K562 (cell line): ENCODE measurements at regions not wholly inside any gene's neighbourhood (a gene's known extent, or its start where the extent isn't known, plus 50 kb on each side); places are given as distances from the start of the nearest gene placed in this dataset.

ENCODE experiments used
- CREB3 ChIP-seq: fragments of 450-650 bp; conservative IDR thresholded peaks from 2 replicates; pipeline ENCODE4 v1.6.1; 2016; ENCODE audit warnings: missing genetic modification characterization, low read depth, mild to moderate bottlenecking, missing compliant biosample characterization, moderate library complexity
- JUND ChIP-seq, 2 experiments: IDR thresholded peaks; 2 replicates in 1 of 2; 3 replicates in 1 of 2; pipeline ENCODE4 v1.6.1; 2011; ENCODE audit warnings: borderline replicate concordance in 2 of 2, low read depth in 2 of 2, low read length in 2 of 2, improper control_type of control experiment in 1 of 2, missing biosample characterization in 1 of 2, missing genetic modification characterization in 1 of 2, missing genetic modification reagents in 1 of 2
- NFE2 ChIP-seq: IDR thresholded peaks from 2 replicates; pipeline ENCODE4 v1.6.1; 2014; ENCODE audit warnings: antibody characterized with exemption, low read depth
- PKNOX1 ChIP-seq: fragments of 450-650 bp; IDR thresholded peaks from 2 replicates; pipeline ENCODE4 v1.6.1; 2016
- ZBTB17 ChIP-seq: fragments of 450-650 bp; formaldehyde crosslinking; IDR thresholded peaks from 2 replicates; pipeline ENCODE4 v1.4.0; 2020; ENCODE audit warnings: mild to moderate bottlenecking
- TF ChIP-seq, protein P1 (sequence below): fragments of 450-650 bp; IDR thresholded peaks from 2 replicates; pipeline ENCODE4 v1.6.1; 2017; ENCODE audit warnings: antibody characterized with exemption, mild to moderate bottlenecking
- TF ChIP-seq, protein P2 (sequence below): fragments of 450-650 bp; IDR thresholded peaks from 2 replicates; pipeline ENCODE4 v1.6.1; 2016; ENCODE audit warnings: mild to moderate bottlenecking, moderate library complexity
- TF ChIP-seq, protein P3 (sequence below): fragments of 450-650 bp; IDR thresholded peaks from one replicate; pipeline ENCODE4 v1.6.1; 2018; ENCODE audit warnings: mild to moderate bottlenecking, moderate library complexity; ENCODE audit not compliant: partially characterized antibody

GRCh38 chr2:377414-377813 is 89.5 kb upstream of the ALKAL2 start (continued):
- TF ChIP-seq PKNOX1 = no peak
- TF ChIP-seq ZBTB17 (CRISPR knock-in tag) = no peak
- TF ChIP-seq NFE2 = no peak
- no peak for TF ChIP-seq CREB3 (tag)
- TF ChIP-seq, protein P1, sequence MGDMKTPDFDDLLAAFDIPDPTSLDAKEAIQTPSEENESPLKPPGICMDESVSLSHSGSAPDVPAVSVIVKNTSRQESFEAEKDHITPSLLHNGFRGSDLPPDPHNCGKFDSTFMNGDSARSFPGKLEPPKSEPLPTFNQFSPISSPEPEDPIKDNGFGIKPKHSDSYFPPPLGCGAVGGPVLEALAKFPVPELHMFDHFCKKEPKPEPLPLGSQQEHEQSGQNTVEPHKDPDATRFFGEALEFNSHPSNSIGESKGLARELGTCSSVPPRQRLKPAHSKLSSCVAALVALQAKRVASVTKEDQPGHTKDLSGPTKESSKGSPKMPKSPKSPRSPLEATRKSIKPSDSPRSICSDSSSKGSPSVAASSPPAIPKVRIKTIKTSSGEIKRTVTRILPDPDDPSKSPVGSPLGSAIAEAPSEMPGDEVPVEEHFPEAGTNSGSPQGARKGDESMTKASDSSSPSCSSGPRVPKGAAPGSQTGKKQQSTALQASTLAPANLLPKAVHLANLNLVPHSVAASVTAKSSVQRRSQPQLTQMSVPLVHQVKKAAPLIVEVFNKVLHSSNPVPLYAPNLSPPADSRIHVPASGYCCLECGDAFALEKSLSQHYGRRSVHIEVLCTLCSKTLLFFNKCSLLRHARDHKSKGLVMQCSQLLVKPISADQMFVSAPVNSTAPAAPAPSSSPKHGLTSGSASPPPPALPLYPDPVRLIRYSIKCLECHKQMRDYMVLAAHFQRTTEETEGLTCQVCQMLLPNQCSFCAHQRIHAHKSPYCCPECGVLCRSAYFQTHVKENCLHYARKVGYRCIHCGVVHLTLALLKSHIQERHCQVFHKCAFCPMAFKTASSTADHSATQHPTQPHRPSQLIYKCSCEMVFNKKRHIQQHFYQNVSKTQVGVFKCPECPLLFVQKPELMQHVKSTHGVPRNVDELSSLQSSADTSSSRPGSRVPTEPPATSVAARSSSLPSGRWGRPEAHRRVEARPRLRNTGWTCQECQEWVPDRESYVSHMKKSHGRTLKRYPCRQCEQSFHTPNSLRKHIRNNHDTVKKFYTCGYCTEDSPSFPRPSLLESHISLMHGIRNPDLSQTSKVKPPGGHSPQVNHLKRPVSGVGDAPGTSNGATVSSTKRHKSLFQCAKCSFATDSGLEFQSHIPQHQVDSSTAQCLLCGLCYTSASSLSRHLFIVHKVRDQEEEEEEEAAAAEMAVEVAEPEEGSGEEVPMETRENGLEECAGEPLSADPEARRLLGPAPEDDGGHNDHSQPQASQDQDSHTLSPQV = no peak
- TF ChIP-seq, protein P2, sequence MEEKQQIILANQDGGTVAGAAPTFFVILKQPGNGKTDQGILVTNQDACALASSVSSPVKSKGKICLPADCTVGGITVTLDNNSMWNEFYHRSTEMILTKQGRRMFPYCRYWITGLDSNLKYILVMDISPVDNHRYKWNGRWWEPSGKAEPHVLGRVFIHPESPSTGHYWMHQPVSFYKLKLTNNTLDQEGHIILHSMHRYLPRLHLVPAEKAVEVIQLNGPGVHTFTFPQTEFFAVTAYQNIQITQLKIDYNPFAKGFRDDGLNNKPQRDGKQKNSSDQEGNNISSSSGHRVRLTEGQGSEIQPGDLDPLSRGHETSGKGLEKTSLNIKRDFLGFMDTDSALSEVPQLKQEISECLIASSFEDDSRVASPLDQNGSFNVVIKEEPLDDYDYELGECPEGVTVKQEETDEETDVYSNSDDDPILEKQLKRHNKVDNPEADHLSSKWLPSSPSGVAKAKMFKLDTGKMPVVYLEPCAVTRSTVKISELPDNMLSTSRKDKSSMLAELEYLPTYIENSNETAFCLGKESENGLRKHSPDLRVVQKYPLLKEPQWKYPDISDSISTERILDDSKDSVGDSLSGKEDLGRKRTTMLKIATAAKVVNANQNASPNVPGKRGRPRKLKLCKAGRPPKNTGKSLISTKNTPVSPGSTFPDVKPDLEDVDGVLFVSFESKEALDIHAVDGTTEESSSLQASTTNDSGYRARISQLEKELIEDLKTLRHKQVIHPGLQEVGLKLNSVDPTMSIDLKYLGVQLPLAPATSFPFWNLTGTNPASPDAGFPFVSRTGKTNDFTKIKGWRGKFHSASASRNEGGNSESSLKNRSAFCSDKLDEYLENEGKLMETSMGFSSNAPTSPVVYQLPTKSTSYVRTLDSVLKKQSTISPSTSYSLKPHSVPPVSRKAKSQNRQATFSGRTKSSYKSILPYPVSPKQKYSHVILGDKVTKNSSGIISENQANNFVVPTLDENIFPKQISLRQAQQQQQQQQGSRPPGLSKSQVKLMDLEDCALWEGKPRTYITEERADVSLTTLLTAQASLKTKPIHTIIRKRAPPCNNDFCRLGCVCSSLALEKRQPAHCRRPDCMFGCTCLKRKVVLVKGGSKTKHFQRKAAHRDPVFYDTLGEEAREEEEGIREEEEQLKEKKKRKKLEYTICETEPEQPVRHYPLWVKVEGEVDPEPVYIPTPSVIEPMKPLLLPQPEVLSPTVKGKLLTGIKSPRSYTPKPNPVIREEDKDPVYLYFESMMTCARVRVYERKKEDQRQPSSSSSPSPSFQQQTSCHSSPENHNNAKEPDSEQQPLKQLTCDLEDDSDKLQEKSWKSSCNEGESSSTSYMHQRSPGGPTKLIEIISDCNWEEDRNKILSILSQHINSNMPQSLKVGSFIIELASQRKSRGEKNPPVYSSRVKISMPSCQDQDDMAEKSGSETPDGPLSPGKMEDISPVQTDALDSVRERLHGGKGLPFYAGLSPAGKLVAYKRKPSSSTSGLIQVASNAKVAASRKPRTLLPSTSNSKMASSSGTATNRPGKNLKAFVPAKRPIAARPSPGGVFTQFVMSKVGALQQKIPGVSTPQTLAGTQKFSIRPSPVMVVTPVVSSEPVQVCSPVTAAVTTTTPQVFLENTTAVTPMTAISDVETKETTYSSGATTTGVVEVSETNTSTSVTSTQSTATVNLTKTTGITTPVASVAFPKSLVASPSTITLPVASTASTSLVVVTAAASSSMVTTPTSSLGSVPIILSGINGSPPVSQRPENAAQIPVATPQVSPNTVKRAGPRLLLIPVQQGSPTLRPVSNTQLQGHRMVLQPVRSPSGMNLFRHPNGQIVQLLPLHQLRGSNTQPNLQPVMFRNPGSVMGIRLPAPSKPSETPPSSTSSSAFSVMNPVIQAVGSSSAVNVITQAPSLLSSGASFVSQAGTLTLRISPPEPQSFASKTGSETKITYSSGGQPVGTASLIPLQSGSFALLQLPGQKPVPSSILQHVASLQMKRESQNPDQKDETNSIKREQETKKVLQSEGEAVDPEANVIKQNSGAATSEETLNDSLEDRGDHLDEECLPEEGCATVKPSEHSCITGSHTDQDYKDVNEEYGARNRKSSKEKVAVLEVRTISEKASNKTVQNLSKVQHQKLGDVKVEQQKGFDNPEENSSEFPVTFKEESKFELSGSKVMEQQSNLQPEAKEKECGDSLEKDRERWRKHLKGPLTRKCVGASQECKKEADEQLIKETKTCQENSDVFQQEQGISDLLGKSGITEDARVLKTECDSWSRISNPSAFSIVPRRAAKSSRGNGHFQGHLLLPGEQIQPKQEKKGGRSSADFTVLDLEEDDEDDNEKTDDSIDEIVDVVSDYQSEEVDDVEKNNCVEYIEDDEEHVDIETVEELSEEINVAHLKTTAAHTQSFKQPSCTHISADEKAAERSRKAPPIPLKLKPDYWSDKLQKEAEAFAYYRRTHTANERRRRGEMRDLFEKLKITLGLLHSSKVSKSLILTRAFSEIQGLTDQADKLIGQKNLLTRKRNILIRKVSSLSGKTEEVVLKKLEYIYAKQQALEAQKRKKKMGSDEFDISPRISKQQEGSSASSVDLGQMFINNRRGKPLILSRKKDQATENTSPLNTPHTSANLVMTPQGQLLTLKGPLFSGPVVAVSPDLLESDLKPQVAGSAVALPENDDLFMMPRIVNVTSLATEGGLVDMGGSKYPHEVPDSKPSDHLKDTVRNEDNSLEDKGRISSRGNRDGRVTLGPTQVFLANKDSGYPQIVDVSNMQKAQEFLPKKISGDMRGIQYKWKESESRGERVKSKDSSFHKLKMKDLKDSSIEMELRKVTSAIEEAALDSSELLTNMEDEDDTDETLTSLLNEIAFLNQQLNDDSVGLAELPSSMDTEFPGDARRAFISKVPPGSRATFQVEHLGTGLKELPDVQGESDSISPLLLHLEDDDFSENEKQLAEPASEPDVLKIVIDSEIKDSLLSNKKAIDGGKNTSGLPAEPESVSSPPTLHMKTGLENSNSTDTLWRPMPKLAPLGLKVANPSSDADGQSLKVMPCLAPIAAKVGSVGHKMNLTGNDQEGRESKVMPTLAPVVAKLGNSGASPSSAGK = no peak
- TF ChIP-seq, protein P3, sequence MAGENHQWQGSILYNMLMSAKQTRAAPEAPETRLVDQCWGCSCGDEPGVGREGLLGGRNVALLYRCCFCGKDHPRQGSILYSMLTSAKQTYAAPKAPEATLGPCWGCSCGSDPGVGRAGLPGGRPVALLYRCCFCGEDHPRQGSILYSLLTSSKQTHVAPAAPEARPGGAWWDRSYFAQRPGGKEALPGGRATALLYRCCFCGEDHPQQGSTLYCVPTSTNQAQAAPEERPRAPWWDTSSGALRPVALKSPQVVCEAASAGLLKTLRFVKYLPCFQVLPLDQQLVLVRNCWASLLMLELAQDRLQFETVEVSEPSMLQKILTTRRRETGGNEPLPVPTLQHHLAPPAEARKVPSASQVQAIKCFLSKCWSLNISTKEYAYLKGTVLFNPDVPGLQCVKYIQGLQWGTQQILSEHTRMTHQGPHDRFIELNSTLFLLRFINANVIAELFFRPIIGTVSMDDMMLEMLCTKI = no peak
- no peak for TF ChIP-seq JUND (IDR thresholded peaks at IDR 0.05; ENCODE audit: borderline replicate concordance, low read depth, low read length)
- no peak for TF ChIP-seq JUND (tag; IDR thresholded peaks at IDR 0.05; ENCODE audit: borderline replicate concordance, low read depth, low read length)
- TF ChIP-seq, all 486 proteins: peak for 0
